Keratinocyte (primary cell): ENCODE measurements at regions not wholly inside any gene's neighbourhood (a gene's known extent, or its start where the extent isn't known, plus 50 kb on each side); places are given as distances from the start of the nearest gene placed in this dataset.

Experiments
- DNase-seq: peaks from one replicate; pipeline ENCODE4 v3.0.0-alpha.2; 2011; ENCODE audit warnings: low read depth, missing footprints, low spot score
- FAIRE-seq: peaks from 2 replicates; lab custom pipeline; 2011; peaks lifted over from hg19 to GRCh38; lab: Jason Lieb, UNC
- H2AFZ ChIP-seq: 2 replicates; pipeline ENCODE4 v1.6.0; 2012; ENCODE audit warnings: low read length, control low read depth, inconsistent platforms; ENCODE audit not compliant: control insufficient read depth
- H3K27ac ChIP-seq: 2 replicates; pipeline ENCODE4 v1.5.1; 2011; ENCODE audit warnings: low read length; ENCODE audit not compliant: control insufficient read depth, insufficient read depth
- H3K27me3 ChIP-seq: 3 replicates; pipeline ENCODE4 v1.6.0; 2011; ENCODE audit warnings: low read length; ENCODE audit not compliant: control insufficient read depth, insufficient read depth; ENCODE audit errors: extremely low read depth
- H3K36me3 ChIP-seq, 2 experiments: 2 replicates in 1 of 2; 3 replicates in 1 of 2; pipeline ENCODE4 v1.5.1; 2011; ENCODE audit warnings: low read length in 2 of 2, mild to moderate bottlenecking in 1 of 2; ENCODE audit not compliant: control insufficient read depth in 2 of 2, insufficient read depth in 2 of 2; ENCODE audit errors: extremely low read depth in 1 of 2
- H3K4me1 ChIP-seq: 3 replicates; pipeline ENCODE4 v1.5.1; 2011; ENCODE audit warnings: low read length; ENCODE audit not compliant: control insufficient read depth, insufficient read depth; ENCODE audit errors: extremely low read depth
- H3K4me2 ChIP-seq: 3 replicates; pipeline ENCODE4 v1.6.0; 2011; ENCODE audit warnings: low read depth, low read length; ENCODE audit not compliant: control insufficient read depth, insufficient read depth; ENCODE audit errors: extremely low read depth
- H3K4me3 ChIP-seq, 3 experiments: fragments of 200-600 bp in 1 of 3; sonication (generic) in 1 of 3; 2 replicates in 2 of 3; 3 replicates in 1 of 3; pipeline ENCODE4 v1.5.1; 2011 to 2016; ENCODE audit warnings: low read length in 3 of 3, mild to moderate bottlenecking in 3 of 3, control low read depth in 2 of 3, inconsistent platforms in 1 of 3, low read depth in 1 of 3, mixed read lengths in 1 of 3, mixed run types in 1 of 3, moderate library complexity in 1 of 3; ENCODE audit not compliant: control insufficient read depth in 2 of 3, insufficient read depth in 2 of 3; ENCODE audit errors: extremely low read depth in 1 of 3
- H3K79me2 ChIP-seq: 2 replicates; pipeline ENCODE4 v1.6.0; 2012; ENCODE audit warnings: low read length; ENCODE audit not compliant: control insufficient read depth, insufficient read depth
- H3K9ac ChIP-seq: 3 replicates; pipeline ENCODE4 v1.6.0; 2011; ENCODE audit warnings: low read length; ENCODE audit not compliant: control insufficient read depth, insufficient read depth; ENCODE audit errors: extremely low read depth
- H3K9me1 ChIP-seq: 3 replicates; pipeline ENCODE4 v1.6.0; 2011; ENCODE audit warnings: low read length; ENCODE audit not compliant: control insufficient read depth, insufficient read depth; ENCODE audit errors: extremely low read depth
- H3K9me3 ChIP-seq: 2 replicates; pipeline ENCODE4 v1.5.1; 2012; ENCODE audit warnings: low read depth, low read length; ENCODE audit not compliant: control insufficient read depth
- H4K20me1 ChIP-seq: 3 replicates; pipeline ENCODE4 v1.6.0; 2011; ENCODE audit warnings: low read length; ENCODE audit not compliant: control insufficient read depth, insufficient read depth; ENCODE audit errors: extremely low read depth
- EZH2 ChIP-seq: IDR thresholded peaks from one replicate; pipeline ENCODE4 v1.6.1; 2012; ENCODE audit warnings: inconsistent platforms, mild to moderate bottlenecking, low read length, moderate library complexity
- dilution Hi-C: fragments of 300-500 bp; cut with MboI; formaldehyde crosslinking; loops from one replicate; pipeline ENCODE4 v1.7.0; 2020; ENCODE audit warnings: low sequenced_read_pairs; ENCODE audit not compliant: extremely low pct_ligation_motif_present
- TF ChIP-seq, protein P1 (sequence below), 3 experiments: IDR thresholded peaks in 1 of 3; conservative IDR thresholded peaks in 1 of 3; optimal IDR thresholded peaks in 1 of 3; 2 replicates in 2 of 3; 3 replicates in 1 of 3; pipeline versions ENCODE3 to v1.5.1; 2011; ENCODE audit warnings: low read length in 3 of 3, mild to moderate bottlenecking in 3 of 3, moderate library complexity in 2 of 3, control low read depth in 1 of 3, inconsistent platforms in 1 of 3; ENCODE audit not compliant: insufficient read depth in 2 of 3; ENCODE audit errors: extremely low read depth in 1 of 3

DNA sequence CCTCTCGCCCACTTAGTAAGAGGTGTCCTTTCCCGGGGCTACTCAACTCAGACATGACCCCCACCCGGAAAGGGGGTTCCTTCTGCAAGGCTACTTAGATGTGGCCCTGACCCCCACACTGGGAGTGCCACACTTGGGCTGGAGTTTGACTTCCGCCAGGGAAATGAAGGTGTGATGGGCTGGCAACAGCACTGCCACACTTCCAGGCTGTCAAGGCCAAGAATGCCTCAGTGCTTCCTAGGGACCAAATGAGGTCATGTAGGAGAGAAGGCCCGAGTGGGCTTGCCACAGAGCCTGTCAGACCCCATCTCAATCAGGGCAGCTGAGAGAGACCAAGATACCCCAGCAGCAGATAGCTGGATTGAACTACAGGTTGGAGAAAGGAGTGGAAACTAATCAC, 55.5 kb downstream of the DRD1 start:
- Histone ChIP-seq H3K4me3 (no peak overlapping the region), H3K4me2 (no peak overlapping the region), H3K9me1 (no peaks in the 10 kb centered on the region), H3K9me3 (no peaks in the 10 kb centered on the region), H2AFZ (no peak overlapping the region), H3K36me3 (no peaks in the 10 kb centered on the region), H3K27me3 (no peaks in the 10 kb centered on the region), H3K9ac (no peak overlapping the region), H3K79me2 (no peaks in the 10 kb centered on the region), H3K27ac (no peak overlapping the region), H3K4me1 (no peaks in the 10 kb centered on the region), H4K20me1 (no peaks in the 10 kb centered on the region)
- DNase-seq = no peak
- no peak for FAIRE-seq
- dilution Hi-C loops = no loop called here
- no peak for TF ChIP-seq EZH2

DNA sequence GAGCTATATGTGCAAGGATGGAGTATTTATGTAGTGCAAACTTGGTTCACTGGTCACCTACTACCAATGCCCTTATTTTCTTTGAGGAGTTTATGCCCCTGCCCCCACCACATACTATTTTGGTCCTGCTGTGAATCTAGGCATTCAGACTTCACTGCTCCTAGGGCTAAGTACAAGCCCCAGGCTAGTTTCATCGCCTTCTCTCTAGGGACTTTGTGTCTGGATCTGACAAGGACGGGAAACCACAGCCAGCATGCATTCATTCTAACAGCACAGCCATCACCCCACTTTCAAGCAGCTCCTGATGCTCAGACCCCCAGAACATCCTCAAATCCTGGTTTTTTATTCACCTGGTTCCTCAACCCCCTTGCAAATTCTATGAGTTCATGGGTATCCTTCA, 56.8 kb downstream of the DRD1 start:
- Histone ChIP-seq H2AFZ (no peak overlapping the region), H3K4me1 (no peaks in the 10 kb centered on the region), H3K27me3 (no peaks in the 10 kb centered on the region), H3K4me2 (no peak overlapping the region), H3K79me2 (no peaks in the 10 kb centered on the region), H4K20me1 (no peaks in the 10 kb centered on the region), H3K36me3 (no peaks in the 10 kb centered on the region), H3K27ac (no peak overlapping the region), H3K9me3 (no peaks in the 10 kb centered on the region), H3K9ac (no peak overlapping the region), H3K4me3 (no peak overlapping the region), H3K9me1 (no peaks in the 10 kb centered on the region)
- dilution Hi-C loops = no loop called here
- TF ChIP-seq, protein P1, sequence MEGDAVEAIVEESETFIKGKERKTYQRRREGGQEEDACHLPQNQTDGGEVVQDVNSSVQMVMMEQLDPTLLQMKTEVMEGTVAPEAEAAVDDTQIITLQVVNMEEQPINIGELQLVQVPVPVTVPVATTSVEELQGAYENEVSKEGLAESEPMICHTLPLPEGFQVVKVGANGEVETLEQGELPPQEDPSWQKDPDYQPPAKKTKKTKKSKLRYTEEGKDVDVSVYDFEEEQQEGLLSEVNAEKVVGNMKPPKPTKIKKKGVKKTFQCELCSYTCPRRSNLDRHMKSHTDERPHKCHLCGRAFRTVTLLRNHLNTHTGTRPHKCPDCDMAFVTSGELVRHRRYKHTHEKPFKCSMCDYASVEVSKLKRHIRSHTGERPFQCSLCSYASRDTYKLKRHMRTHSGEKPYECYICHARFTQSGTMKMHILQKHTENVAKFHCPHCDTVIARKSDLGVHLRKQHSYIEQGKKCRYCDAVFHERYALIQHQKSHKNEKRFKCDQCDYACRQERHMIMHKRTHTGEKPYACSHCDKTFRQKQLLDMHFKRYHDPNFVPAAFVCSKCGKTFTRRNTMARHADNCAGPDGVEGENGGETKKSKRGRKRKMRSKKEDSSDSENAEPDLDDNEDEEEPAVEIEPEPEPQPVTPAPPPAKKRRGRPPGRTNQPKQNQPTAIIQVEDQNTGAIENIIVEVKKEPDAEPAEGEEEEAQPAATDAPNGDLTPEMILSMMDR (optimal IDR thresholded peaks at IDR 0.05 in 1 of 3, IDR thresholded peaks at IDR 0.05 in 1 of 3, conservative IDR thresholded peaks at IDR 0.05 in 1 of 3; ENCODE audit: extremely low read depth in 1 of 3, insufficient read depth in 2 of 3, low read length in 3 of 3) = no peak
- TF ChIP-seq EZH2 = no peak
- DNase-seq = no peak
- no peak for FAIRE-seq

DNA sequence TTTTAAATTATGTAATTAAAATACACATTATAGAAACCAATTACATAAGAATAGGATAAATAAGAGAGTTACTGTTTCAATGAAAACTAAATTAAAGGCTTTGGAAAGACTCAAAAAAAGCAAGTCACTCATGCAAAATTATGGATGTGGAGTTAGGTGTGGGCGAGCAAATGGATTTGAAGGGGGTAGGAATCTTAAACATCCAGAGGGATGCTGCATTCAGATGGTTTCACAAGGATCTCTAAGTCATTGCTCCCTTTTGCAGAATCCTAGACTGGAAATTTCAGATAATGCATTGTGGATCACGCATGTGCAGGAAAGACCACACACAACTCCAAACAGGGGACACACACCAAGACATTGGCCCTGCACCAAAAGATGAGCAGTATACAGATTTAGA, 57.5 kb downstream of the DRD1 start:
- no peak for FAIRE-seq
- no peaks in the 10 kb centered on the region for H4K20me1 ChIP-seq
- H3K9me3 ChIP-seq = no peaks in the 10 kb centered on the region
- no peak for DNase-seq
- H2AFZ ChIP-seq = no peak overlapping the region
- H3K4me1 ChIP-seq = no peaks in the 10 kb centered on the region
- no peaks in the 10 kb centered on the region for H3K27me3 ChIP-seq
- no peak for TF ChIP-seq EZH2
- TF ChIP-seq, protein P1 (optimal IDR thresholded peaks at IDR 0.05 in 1 of 3, IDR thresholded peaks at IDR 0.05 in 1 of 3, conservative IDR thresholded peaks at IDR 0.05 in 1 of 3; ENCODE audit: extremely low read depth in 1 of 3, insufficient read depth in 2 of 3, low read length in 3 of 3) = no peak
- H3K27ac ChIP-seq = no peak overlapping the region
- no peak overlapping the region for H3K4me2 ChIP-seq
- no peak overlapping the region for H3K9ac ChIP-seq
- no peaks in the 10 kb centered on the region for H3K9me1 ChIP-seq
- dilution Hi-C loops = no loop called here
- H3K36me3 ChIP-seq = no peaks in the 10 kb centered on the region
- no peaks in the 10 kb centered on the region for H3K79me2 ChIP-seq
- no peak overlapping the region for H3K4me3 ChIP-seq
